ENCODE measurements at regions not wholly inside any gene's neighbourhood (a gene's known extent, or its start where the extent isn't known, plus 50 kb on each side); places are given as distances from the start of the nearest gene placed in this dataset.

GRCh38 chr5:103793595-103794182, 231.1 kb upstream of the NUDT12 start:
- H3K9me3 ChIP-seq (ENCODE audit: low read depth), result no peaks in the 10 kb centered on the region
- no peaks in the 10 kb centered on the region for H3K36me3 ChIP-seq
- no peaks in the 10 kb centered on the region for H3K27me3 ChIP-seq
- no peaks in the 10 kb centered on the region for H3K4me1 ChIP-seq (ENCODE audit: low read depth)
- H3K4me3 ChIP-seq, result no peak overlapping the region
- H3K27ac ChIP-seq, result no peak overlapping the region
- TF ChIP-seq CTCF (IDR thresholded peaks at IDR 0.05; ENCODE audit: low read depth, low read length), result no peak
- DNase-seq (ENCODE audit: low read depth in 1 of 2, low spot score in 1 of 2), result no peak

GRCh38 chr5:103785569-103785968, 223.0 kb upstream of the NUDT12 start:
- H3K4me3 ChIP-seq, result no peak overlapping the region
- H3K27ac ChIP-seq, result no peak overlapping the region
- no peaks in the 10 kb centered on the region for H3K9me3 ChIP-seq (ENCODE audit: low read depth)
- no peaks in the 10 kb centered on the region for H3K4me1 ChIP-seq (ENCODE audit: low read depth)
- no peak for TF ChIP-seq CTCF (IDR thresholded peaks at IDR 0.05; ENCODE audit: low read depth, low read length)
- no peaks in the 10 kb centered on the region for H3K27me3 ChIP-seq
- DNase-seq (ENCODE audit: low read depth in 1 of 2, low spot score in 1 of 2), result no peak
- H3K36me3 ChIP-seq, result no peaks in the 10 kb centered on the region

- no peak for DNase-seq (ENCODE audit: low read depth in 1 of 2, low spot score in 1 of 2)
Measured at GRCh38 chr5:103783669-103784068, 221.1 kb upstream of the NUDT12 start.

GRCh38 chr5:103780794-103781193, 218.2 kb upstream of the NUDT12 start:
- Histone ChIP-seq H3K36me3 (no peaks in the 10 kb centered on the region), H3K4me1 (ENCODE audit: low read depth) (no peaks in the 10 kb centered on the region), H3K9me3 (ENCODE audit: low read depth) (no peaks in the 10 kb centered on the region), H3K4me3 (no peak overlapping the region), H3K27ac (no peak overlapping the region), H3K27me3 (no peaks in the 10 kb centered on the region)
- DNase-seq (ENCODE audit: low read depth in 1 of 2, low spot score in 1 of 2), result no peak
- TF ChIP-seq CTCF (IDR thresholded peaks at IDR 0.05; ENCODE audit: low read depth, low read length), result no peak

More at GRCh38 chr5:103783669-103784068, 221.1 kb upstream of the NUDT12 start:
- no peaks in the 10 kb centered on the region for H3K9me3 ChIP-seq (ENCODE audit: low read depth)
- H3K4me1 ChIP-seq (ENCODE audit: low read depth), result no peaks in the 10 kb centered on the region
- TF ChIP-seq CTCF (IDR thresholded peaks at IDR 0.05; ENCODE audit: low read depth, low read length), result no peak
- H3K27me3 ChIP-seq, result no peaks in the 10 kb centered on the region
- no peak overlapping the region for H3K4me3 ChIP-seq
- H3K36me3 ChIP-seq, result no peaks in the 10 kb centered on the region
- H3K27ac ChIP-seq, result no peak overlapping the region

GRCh38 chr5:103774721-103775120, 212.1 kb upstream of the NUDT12 start:
- TF ChIP-seq CTCF (IDR thresholded peaks at IDR 0.05; ENCODE audit: low read depth, low read length), result no peak
- no peaks in the 10 kb centered on the region for H3K4me1 ChIP-seq (ENCODE audit: low read depth)
- no peak overlapping the region for H3K27ac ChIP-seq
- no peaks in the 10 kb centered on the region for H3K36me3 ChIP-seq
- DNase-seq (ENCODE audit: low read depth in 1 of 2, low spot score in 1 of 2), result no peak
- H3K4me3 ChIP-seq, result no peak overlapping the region
- no peaks in the 10 kb centered on the region for H3K9me3 ChIP-seq (ENCODE audit: low read depth)
- H3K27me3 ChIP-seq, result no peaks in the 10 kb centered on the region
